Mucosa of rectum (tissue), 2 donors: ENCODE measurements at regions not wholly inside any gene's neighbourhood (a gene's known extent, or its start where the extent isn't known, plus 50 kb on each side); places are given as distances from the start of the nearest gene placed in this dataset.
"Not testable (repeated sequence)": the region's sequence is repeated elsewhere in the genome, so short reads cannot be mapped to it uniquely, and the experiment has no call there.

ENCODE experiments used
- H3K27ac ChIP-seq, 2 donors: one replicate each; pipeline ENCODE4 v1.7.0; 2013; ENCODE audit warnings: inconsistent platforms in 2 of 2, low read depth in 2 of 2, low read length in 2 of 2
- H3K27me3 ChIP-seq, 2 donors: one replicate each; pipeline ENCODE4 v1.7.0; 2013; ENCODE audit warnings: low read length in 2 of 2; ENCODE audit not compliant: control insufficient read depth in 2 of 2, insufficient read depth in 2 of 2
- H3K36me3 ChIP-seq, 2 donors: one replicate each; pipeline ENCODE4 v1.7.0; 2013; ENCODE audit warnings: low read length in 2 of 2; ENCODE audit not compliant: control insufficient read depth in 2 of 2, insufficient read depth in 2 of 2
- H3K4me1 ChIP-seq, 2 donors: one replicate each; pipeline ENCODE4 v1.7.0; 2013; ENCODE audit warnings: low read length in 2 of 2, mild to moderate bottlenecking in 1 of 2; ENCODE audit not compliant: control insufficient read depth in 2 of 2, insufficient read depth in 2 of 2
- H3K4me3 ChIP-seq, 2 donors: one replicate each; pipeline ENCODE4 v1.7.0; 2013; ENCODE audit warnings: low read length in 2 of 2
- H3K9ac ChIP-seq, 2 donors: one replicate each; pipeline ENCODE4 v1.7.0; 2013; ENCODE audit warnings: low read length in 2 of 2, low read depth in 1 of 2, mild to moderate bottlenecking in 1 of 2
- H3K9me3 ChIP-seq, 2 donors: one replicate each; pipeline ENCODE4 v1.7.0; 2013; ENCODE audit warnings: low read length in 2 of 2; ENCODE audit not compliant: control insufficient read depth in 2 of 2
- donor health status: healthy.
- donor health status: Normal muscosa, but diverticular disease.

DNA sequence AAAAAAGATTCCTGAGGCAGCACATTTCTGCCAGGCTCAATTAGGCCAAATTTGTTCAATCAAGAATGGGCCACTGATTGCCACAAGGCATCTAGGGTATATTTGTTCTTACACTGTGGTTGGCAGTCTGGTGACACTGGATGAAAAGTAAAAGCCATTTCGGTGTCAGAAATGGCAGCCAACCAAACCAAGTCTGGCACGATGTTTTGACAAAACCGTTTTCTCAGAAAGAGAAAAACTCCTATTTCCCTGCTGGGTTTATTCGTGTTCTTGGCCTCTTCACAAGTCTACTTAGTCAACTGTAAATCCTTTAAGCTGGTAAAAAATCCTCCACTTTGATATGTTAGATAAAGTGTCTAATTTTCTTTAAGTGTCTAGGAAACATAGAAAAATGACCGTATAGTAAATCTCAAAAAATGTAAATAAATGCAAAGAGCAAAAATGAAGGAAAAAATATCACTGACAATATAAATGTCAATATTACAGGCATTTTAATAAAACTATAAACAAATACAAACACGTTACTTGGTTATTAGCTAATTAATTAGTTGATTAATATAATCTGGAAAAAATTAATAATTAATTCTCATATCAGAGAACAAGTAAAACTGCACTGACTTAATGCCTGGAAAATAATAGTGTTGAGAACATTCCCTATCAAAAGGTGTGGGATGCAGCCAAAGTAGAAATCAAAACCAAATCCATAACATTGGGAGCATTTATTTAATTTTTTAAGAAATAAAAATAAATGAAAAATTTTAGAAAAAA is 182.0 kb upstream of the ZNF804A start:
- Histone ChIP-seq H3K9ac (no peak overlapping the region), H3K9me3 (no peaks in the 10 kb centered on the region), H3K27me3 (no peaks in the 10 kb centered on the region), H3K36me3 (no peaks in the 10 kb centered on the region), H3K4me1 (no peaks in the 10 kb centered on the region), H3K4me3 (no peak overlapping the region), H3K27ac (no peak overlapping the region)

DNA sequence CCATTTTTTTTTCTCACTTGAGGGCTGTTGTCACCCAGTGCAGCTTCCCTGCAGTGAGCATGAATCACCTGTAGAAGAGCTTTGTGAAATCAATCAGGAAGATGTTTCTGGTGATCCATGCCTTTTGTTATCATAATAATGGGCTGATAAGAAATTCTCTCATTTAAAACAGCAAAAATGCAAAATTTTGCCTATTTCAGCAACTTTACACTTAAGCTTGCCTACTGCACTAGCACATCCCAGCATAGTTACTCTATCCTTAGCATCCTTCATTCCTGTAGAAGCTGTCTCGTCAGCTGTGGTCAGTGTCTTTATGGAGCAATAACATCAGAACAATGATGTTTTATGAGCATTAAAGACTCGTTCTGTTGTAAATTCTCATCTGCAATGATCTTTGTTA is 178.6 kb upstream of the ZNF804A start:
- no peaks in the 10 kb centered on the region for H3K4me1 ChIP-seq
- no peaks in the 10 kb centered on the region for H3K27me3 ChIP-seq
- H3K36me3 ChIP-seq = no peaks in the 10 kb centered on the region
- no peak overlapping the region for H3K9ac ChIP-seq
- H3K9me3 ChIP-seq = no peaks in the 10 kb centered on the region
- no peak overlapping the region for H3K4me3 ChIP-seq
- H3K27ac ChIP-seq = no peak overlapping the region

- not testable (repeated sequence) for H3K27me3 ChIP-seq, H3K4me1 ChIP-seq, H3K36me3 ChIP-seq, H3K9ac ChIP-seq, H3K9me3 ChIP-seq, H3K4me3 ChIP-seq, H3K27ac ChIP-seq
Measured at GRCh38 chr2:184421456-184421855, 176.9 kb upstream of the ZNF804A start.

GRCh38 chr2:184425083-184425482 is 173.2 kb upstream of the ZNF804A start:
- H3K4me1 ChIP-seq = no peaks in the 10 kb centered on the region
- no peak overlapping the region for H3K4me3 ChIP-seq
- no peak overlapping the region for H3K9ac ChIP-seq
- H3K9me3 ChIP-seq = no peaks in the 10 kb centered on the region
- H3K36me3 ChIP-seq = no peaks in the 10 kb centered on the region
- no peak overlapping the region for H3K27ac ChIP-seq
- H3K27me3 ChIP-seq = no peaks in the 10 kb centered on the region

DNA sequence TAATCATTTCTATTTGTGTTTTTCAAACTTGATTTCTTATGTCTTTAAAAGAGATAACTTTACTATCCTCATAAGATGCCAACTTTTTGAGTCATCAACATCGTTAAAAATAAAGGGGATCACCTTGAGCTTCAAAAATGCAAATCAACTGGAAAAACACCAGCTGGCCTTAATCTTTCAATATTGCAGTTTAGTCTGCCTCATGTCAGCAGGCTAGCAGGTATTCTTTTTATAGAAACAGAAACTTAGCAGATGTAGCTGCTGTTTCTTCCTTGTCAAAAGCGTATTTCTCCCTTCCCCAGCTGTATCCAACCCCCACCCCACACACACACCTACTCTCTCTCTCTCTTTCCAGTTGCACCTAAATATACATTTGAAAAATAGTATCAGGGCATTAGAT is 154.1 kb upstream of the ZNF804A start:
- Histone ChIP-seq H3K9me3 (no peaks in the 10 kb centered on the region), H3K27me3 (no peaks in the 10 kb centered on the region), H3K27ac (no peak overlapping the region)

GRCh38 chr2:184444623-184445223 is 153.6 kb upstream of the ZNF804A start:
- no peaks in the 10 kb centered on the region for H3K36me3 ChIP-seq
- no peak overlapping the region for H3K4me3 ChIP-seq
- no peak overlapping the region for H3K27ac ChIP-seq
- H3K4me1 ChIP-seq = no peaks in the 10 kb centered on the region
- H3K9me3 ChIP-seq = no peaks in the 10 kb centered on the region
- no peak overlapping the region for H3K9ac ChIP-seq
- no peaks in the 10 kb centered on the region for H3K27me3 ChIP-seq

More for the DNA sequence above, 154.1 kb upstream of the ZNF804A start:
- no peak overlapping the region for H3K9ac ChIP-seq
- H3K36me3 ChIP-seq = no peaks in the 10 kb centered on the region
- H3K4me3 ChIP-seq = no peak overlapping the region
- H3K4me1 ChIP-seq = no peaks in the 10 kb centered on the region

- H3K9ac ChIP-seq = no peak overlapping the region
- H3K36me3 ChIP-seq = no peaks in the 10 kb centered on the region
- no peak overlapping the region for H3K27ac ChIP-seq
- no peaks in the 10 kb centered on the region for H3K27me3 ChIP-seq
- H3K4me1 ChIP-seq = no peaks in the 10 kb centered on the region
- no peak overlapping the region for H3K4me3 ChIP-seq
- H3K9me3 ChIP-seq = no peaks in the 10 kb centered on the region
Measured at GRCh38 chr2:184449760-184450159, 148.6 kb upstream of the ZNF804A start.

DNA sequence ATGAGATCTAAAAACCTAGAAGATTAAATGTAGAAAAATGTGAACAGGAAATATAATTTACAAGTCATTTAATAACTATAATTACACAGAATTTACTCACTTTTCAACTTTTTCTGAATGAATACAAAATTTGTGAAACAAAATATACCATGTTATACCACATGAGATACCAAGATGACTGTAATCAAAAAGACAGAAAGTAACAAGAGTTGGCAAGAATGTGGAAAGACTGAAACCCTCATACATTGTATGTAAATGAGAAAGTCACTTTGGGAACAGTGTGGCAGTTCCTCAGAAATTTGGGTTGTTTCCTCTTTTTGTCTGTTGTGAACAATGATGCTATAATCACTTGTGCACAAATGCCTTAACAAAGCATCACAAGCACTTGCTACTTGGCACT is 145.4 kb upstream of the ZNF804A start:
- no peak overlapping the region for H3K27ac ChIP-seq
- H3K36me3 ChIP-seq = no peaks in the 10 kb centered on the region
- no peaks in the 10 kb centered on the region for H3K9me3 ChIP-seq
- H3K4me3 ChIP-seq = no peak overlapping the region
- H3K9ac ChIP-seq = no peak overlapping the region
- H3K27me3 ChIP-seq = no peaks in the 10 kb centered on the region
- H3K4me1 ChIP-seq = no peaks in the 10 kb centered on the region

- Histone ChIP-seq H3K9ac (no peak overlapping the region), H3K27ac (no peak overlapping the region), H3K4me3 (no peak overlapping the region), H3K36me3 (no peaks in the 10 kb centered on the region), H3K9me3 (no peaks in the 10 kb centered on the region), H3K4me1 (no peaks in the 10 kb centered on the region), H3K27me3 (no peaks in the 10 kb centered on the region)
Measured at GRCh38 chr2:184455624-184456023, 142.7 kb upstream of the ZNF804A start.

GRCh38 chr2:184456693-184457092 is 141.6 kb upstream of the ZNF804A start:
- H3K4me1 ChIP-seq, H3K27ac ChIP-seq, H3K27me3 ChIP-seq, H3K9me3 ChIP-seq, H3K9ac ChIP-seq, H3K4me3 ChIP-seq, H3K36me3 ChIP-seq: not testable (repeated sequence)
